ENCODE measurements at regions not wholly inside any gene's neighbourhood (a gene's known extent, or its start where the extent isn't known, plus 50 kb on each side); places are given as distances from the start of the nearest gene placed in this dataset.

- DNase-seq (ENCODE audit: low spot score) = no peak
Measured at GRCh38 chr4:100842856-100843255, 325.0 kb upstream of the EMCN start.

GRCh38 chr4:100841911-100842310 lies 324.1 kb upstream of the EMCN start:
- DNase-seq (ENCODE audit: low spot score) = no peak

GRCh38 chr4:100839712-100840111 lies 321.9 kb upstream of the EMCN start:
- no peak for DNase-seq (ENCODE audit: low spot score)

GRCh38 chr4:100838286-100838685 lies 320.5 kb upstream of the EMCN start:
- DNase-seq (ENCODE audit: low spot score) = no peak

GRCh38 chr4:100836929-100837328 lies 319.1 kb upstream of the EMCN start:
- DNase-seq (ENCODE audit: low spot score) = no peak

- no peak for DNase-seq (ENCODE audit: low spot score)
Measured at GRCh38 chr4:100834616-100835015, 316.8 kb upstream of the EMCN start.

GRCh38 chr4:100833906-100834305 lies 316.1 kb upstream of the EMCN start:
- no peak for DNase-seq (ENCODE audit: low spot score)

GRCh38 chr4:100828986-100829685 lies 311.3 kb upstream of the EMCN start:
- DNase-seq (ENCODE audit: low spot score) = no peak

GRCh38 chr4:100828364-100828763 lies 310.5 kb upstream of the EMCN start:
- no peak for DNase-seq (ENCODE audit: low spot score)

- DNase-seq (ENCODE audit: low spot score) = no peak
Measured at GRCh38 chr4:100827756-100828155, 309.9 kb upstream of the EMCN start.

GRCh38 chr4:100826808-100827548 lies 309.2 kb upstream of the EMCN start:
- DNase-seq (ENCODE audit: low spot score) = no peak

- no peak for DNase-seq (ENCODE audit: low spot score)
Measured at GRCh38 chr4:100826067-100826466, 308.2 kb upstream of the EMCN start.

- no peak for DNase-seq (ENCODE audit: low spot score)
Measured at GRCh38 chr4:100823993-100824323, 306.1 kb upstream of the EMCN start.

GRCh38 chr4:100823066-100823992 lies 305.5 kb upstream of the EMCN start:
- DNase-seq (ENCODE audit: low spot score) = no peak

GRCh38 chr4:100820249-100820648 lies 302.4 kb upstream of the EMCN start:
- no peak for DNase-seq (ENCODE audit: low spot score)

GRCh38 chr4:100819505-100819904 lies 301.7 kb upstream of the EMCN start:
- no peak for DNase-seq (ENCODE audit: low spot score)

- no peak for DNase-seq (ENCODE audit: low spot score)
Measured at GRCh38 chr4:100816436-100817045, 298.7 kb upstream of the EMCN start.

- DNase-seq (ENCODE audit: low spot score) = no peak
Measured at GRCh38 chr4:100811046-100811445, 293.2 kb upstream of the EMCN start.

GRCh38 chr4:100809506-100809905 lies 291.7 kb upstream of the EMCN start:
- no peak for DNase-seq (ENCODE audit: low spot score)

- DNase-seq (ENCODE audit: low spot score) = no peak
Measured at GRCh38 chr4:100806988-100807387, 289.2 kb upstream of the EMCN start.

- DNase-seq (ENCODE audit: low spot score) = no peak
Measured at GRCh38 chr4:100805538-100805937, 287.7 kb upstream of the EMCN start.

Data from NAMALWA (cell line).